Right lobe of liver (tissue), 4 donors: ENCODE measurements at regions not wholly inside any gene's neighbourhood (a gene's known extent, or its start where the extent isn't known, plus 50 kb on each side); places are given as distances from the start of the nearest gene placed in this dataset.

Experiments
- CTCF ChIP-seq, 4 donors: fragments of 200-600 bp in 3 of 4; fragments of 450-650 bp in 1 of 4; IDR thresholded peaks; one replicate each; pipeline versions ENCODE4 v1.5.1 to v1.8.0; 2016 to 2022; ENCODE audit warnings: antibody characterized with exemption in 4 of 4, mild to moderate bottlenecking in 2 of 4
- POLR2A ChIP-seq: fragments of 450-650 bp; IDR thresholded peaks from one replicate; pipeline ENCODE4 v1.6.1; 2017; ENCODE audit warnings: antibody characterized with exemption, mild to moderate bottlenecking
- donor health status: DM: no; HTN: no; CAD: no.
- donor health status: DM: no; HTN: no; CAD: no.
- donor health status: DM: no; HTN: yes; CAD: no.

- TF ChIP-seq CTCF (IDR thresholded peaks at IDR 0.05), result no peak
- TF ChIP-seq POLR2A, result no peak
These were observed 1121.8 kb downstream of the TBC1D22A start for GRCh38 chr22:47884200-47884599.
